ENCODE measurements at regions not wholly inside any gene's neighbourhood (a gene's known extent, or its start where the extent isn't known, plus 50 kb on each side); places are given as distances from the start of the nearest gene placed in this dataset.

GRCh38 chr7:136214356-136214755, 237.2 kb upstream of the MTPN start:
- TF ChIP-seq CTCF (IDR thresholded peaks at IDR 0.05; ENCODE audit: low read depth, low read length, missing input control) (no peak), MAX (IDR thresholded peaks at IDR 0.05) (no peak), SP1 (IDR thresholded peaks at IDR 0.05) (no peak), YY1 (IDR thresholded peaks at IDR 0.05) (no peak), RAD21 (IDR thresholded peaks at IDR 0.05) (no peak), EGR1 (IDR thresholded peaks at IDR 0.05; ENCODE audit: low read depth in 2 of 2) (no peak), NR2F2 (IDR thresholded peaks at IDR 0.05) (no peak), GABPA (IDR thresholded peaks at IDR 0.05 in 1 of 2, conservative IDR thresholded peaks at IDR 0.05 in 1 of 2) (no peak)
- TF ChIP-seq, protein P1, sequence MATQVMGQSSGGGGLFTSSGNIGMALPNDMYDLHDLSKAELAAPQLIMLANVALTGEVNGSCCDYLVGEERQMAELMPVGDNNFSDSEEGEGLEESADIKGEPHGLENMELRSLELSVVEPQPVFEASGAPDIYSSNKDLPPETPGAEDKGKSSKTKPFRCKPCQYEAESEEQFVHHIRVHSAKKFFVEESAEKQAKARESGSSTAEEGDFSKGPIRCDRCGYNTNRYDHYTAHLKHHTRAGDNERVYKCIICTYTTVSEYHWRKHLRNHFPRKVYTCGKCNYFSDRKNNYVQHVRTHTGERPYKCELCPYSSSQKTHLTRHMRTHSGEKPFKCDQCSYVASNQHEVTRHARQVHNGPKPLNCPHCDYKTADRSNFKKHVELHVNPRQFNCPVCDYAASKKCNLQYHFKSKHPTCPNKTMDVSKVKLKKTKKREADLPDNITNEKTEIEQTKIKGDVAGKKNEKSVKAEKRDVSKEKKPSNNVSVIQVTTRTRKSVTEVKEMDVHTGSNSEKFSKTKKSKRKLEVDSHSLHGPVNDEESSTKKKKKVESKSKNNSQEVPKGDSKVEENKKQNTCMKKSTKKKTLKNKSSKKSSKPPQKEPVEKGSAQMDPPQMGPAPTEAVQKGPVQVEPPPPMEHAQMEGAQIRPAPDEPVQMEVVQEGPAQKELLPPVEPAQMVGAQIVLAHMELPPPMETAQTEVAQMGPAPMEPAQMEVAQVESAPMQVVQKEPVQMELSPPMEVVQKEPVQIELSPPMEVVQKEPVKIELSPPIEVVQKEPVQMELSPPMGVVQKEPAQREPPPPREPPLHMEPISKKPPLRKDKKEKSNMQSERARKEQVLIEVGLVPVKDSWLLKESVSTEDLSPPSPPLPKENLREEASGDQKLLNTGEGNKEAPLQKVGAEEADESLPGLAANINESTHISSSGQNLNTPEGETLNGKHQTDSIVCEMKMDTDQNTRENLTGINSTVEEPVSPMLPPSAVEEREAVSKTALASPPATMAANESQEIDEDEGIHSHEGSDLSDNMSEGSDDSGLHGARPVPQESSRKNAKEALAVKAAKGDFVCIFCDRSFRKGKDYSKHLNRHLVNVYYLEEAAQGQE (IDR thresholded peaks at IDR 0.05) = no peak
- TF ChIP-seq, protein P2, sequence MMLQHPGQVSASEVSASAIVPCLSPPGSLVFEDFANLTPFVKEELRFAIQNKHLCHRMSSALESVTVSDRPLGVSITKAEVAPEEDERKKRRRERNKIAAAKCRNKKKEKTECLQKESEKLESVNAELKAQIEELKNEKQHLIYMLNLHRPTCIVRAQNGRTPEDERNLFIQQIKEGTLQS (IDR thresholded peaks at IDR 0.05) = no peak

All from liver (tissue), 3 donors.